Ovary (tissue), 7 donors: ENCODE measurements at regions not wholly inside any gene's neighbourhood (a gene's known extent, or its start where the extent isn't known, plus 50 kb on each side); places are given as distances from the start of the nearest gene placed in this dataset.

Experiments
- DNase-seq, 5 donors: peaks; one replicate each; pipeline ENCODE4 v3.0.0-alpha.2; 2019 to 2020
- H3K27ac ChIP-seq, 2 donors: fragments of 200-600 bp; one replicate each; pipeline versions ENCODE4 v1.5.1 to v1.8.0; 2019 to 2022
- H3K27me3 ChIP-seq: fragments of 200-600 bp; one replicate; pipeline ENCODE4 v1.8.0; 2022
- H3K36me3 ChIP-seq: fragments of 200-600 bp; sonication (generic); one replicate; pipeline ENCODE4 v1.5.1; 2019
- H3K4me1 ChIP-seq: one replicate; pipeline ENCODE4 v1.8.1; 2013; ENCODE audit warnings: mild to moderate bottlenecking, moderate library complexity; ENCODE audit not compliant: insufficient read depth
- H3K4me3 ChIP-seq: fragments of 200-600 bp; sonication (generic); one replicate; pipeline ENCODE4 v1.5.1; 2017
- H3K9me3 ChIP-seq, 2 donors: fragments of 200-600 bp in 1 of 2; sonication (generic) in 1 of 2; one replicate each; pipeline versions ENCODE4 v1.5.1 to v1.8.1; 2013 to 2019; ENCODE audit warnings: mild to moderate bottlenecking in 1 of 2, moderate library complexity in 1 of 2
- CTCF ChIP-seq, 3 donors: fragments of 450-650 bp in 2 of 3; fragments of 200-600 bp in 1 of 3; IDR thresholded peaks; one replicate each; pipeline versions ENCODE4 v1.5.1 to v1.8.0; 2016 to 2022; ENCODE audit warnings: antibody characterized with exemption in 3 of 3, mild to moderate bottlenecking in 1 of 3
- EP300 ChIP-seq: sonication (generic); formaldehyde crosslinking; IDR thresholded peaks from one replicate; pipeline ENCODE4 v1.6.1; 2017; ENCODE audit warnings: antibody characterized with exemption
- POLR2A ChIP-seq: fragments of 450-650 bp; IDR thresholded peaks from one replicate; pipeline ENCODE4 v1.6.1; 2017; ENCODE audit warnings: antibody characterized with exemption, mild to moderate bottlenecking, moderate library complexity
- WGBS, 3 donors: extraction: QIAGEN DNeasy Blood & Tissue Kit in 1 of 3; methylation state at CpG; one replicate each; pipeline versions ENCODE4 v1.1.5 to v1.1.7; 2013 to 2017; 5-methylcytosine and 5-hydroxymethylcytosine counted together
- intact Hi-C, 4 donors: fragments of 100-400 bp; cut with DNase I; formaldehyde crosslinking; loops; one replicate each; pipeline versions ENCODE4 v1.11.0 to v1.15.1; 2022 to 2023
- donor health status: DM: no; HTN: no; CAD: no; lungs with moderate emphysema.
- donor health status: DM: no; HTN: no; CAD: no.
- donor health status: Bipolar disorder and iron deficiency.
- donor health status: DM: no; HTN: no; CAD: no.
- donor health status: DM: yes; HTN: yes; CAD: no.

- TF ChIP-seq POLR2A = no peak
- no peak for TF ChIP-seq EP300
- TF ChIP-seq CTCF (IDR thresholded peaks at IDR 0.05) = no peak
- Histone ChIP-seq H3K27me3 (no peaks in the 10 kb centered on the region), H3K36me3 (no peaks in the 10 kb centered on the region), H3K4me3 (no peak overlapping the region), H3K9me3 (no peaks in the 10 kb centered on the region), H3K4me1 (no peaks in the 10 kb centered on the region), H3K27ac (no peak overlapping the region)
- intact Hi-C loops = no loop called here
- no peak for DNase-seq
- 87 to 92% (median 92%) methylated on average over 6 of the region's 6 CpGs for WGBS, 3 donors
Observed at GRCh38 chr7:131131012-131131745, 196.5 kb upstream of the MKLN1 start.

- intact Hi-C loops = no loop called here
- Histone ChIP-seq H3K27ac (no peak overlapping the region), H3K27me3 (no peaks in the 10 kb centered on the region), H3K4me1 (no peaks in the 10 kb centered on the region), H3K4me3 (no peak overlapping the region), H3K36me3 (no peaks in the 10 kb centered on the region), H3K9me3 (no peaks in the 10 kb centered on the region)
- no peak for DNase-seq
- no peak for TF ChIP-seq EP300
- no peak for TF ChIP-seq POLR2A
- no peak for TF ChIP-seq CTCF (IDR thresholded peaks at IDR 0.05)
- WGBS, 3 donors = 91 to 94% (median 92%) methylated on average over 3 of the region's 3 CpGs
Observed at GRCh38 chr7:131131746-131132431, 195.8 kb upstream of the MKLN1 start.

- Histone ChIP-seq H3K36me3 (no peaks in the 10 kb centered on the region), H3K4me1 (no peaks in the 10 kb centered on the region), H3K27me3 (no peaks in the 10 kb centered on the region), H3K27ac (no peak overlapping the region), H3K9me3 (no peaks in the 10 kb centered on the region), H3K4me3 (no peak overlapping the region)
- TF ChIP-seq POLR2A (no peak), CTCF (IDR thresholded peaks at IDR 0.05) (no peak)
- intact Hi-C loops = no loop called here
- no peak for DNase-seq
Observed at GRCh38 chr7:131139462-131139861, 188.2 kb upstream of the MKLN1 start.

GRCh38 chr7:131141443-131141967 lies 186.2 kb upstream of the MKLN1 start:
- H3K36me3 ChIP-seq = no peaks in the 10 kb centered on the region
- TF ChIP-seq EP300 = no peak
- TF ChIP-seq POLR2A = no peak
- TF ChIP-seq CTCF (IDR thresholded peaks at IDR 0.05) = no peak
- no peaks in the 10 kb centered on the region for H3K9me3 ChIP-seq
- no peak overlapping the region for H3K4me3 ChIP-seq
- no peak for DNase-seq
- intact Hi-C loops = no loop called here
- WGBS, 3 donors = 89 to 92% (median 90%) methylated on average over 6 of the region's 6 CpGs
- H3K4me1 ChIP-seq = no peaks in the 10 kb centered on the region
- no peak overlapping the region for H3K27ac ChIP-seq
- H3K27me3 ChIP-seq = no peaks in the 10 kb centered on the region
